Colonic mucosa (tissue), 4 donors: ENCODE measurements at regions not wholly inside any gene's neighbourhood (a gene's known extent, or its start where the extent isn't known, plus 50 kb on each side); places are given as distances from the start of the nearest gene placed in this dataset.

Source experiments
- DNase-seq: peaks from one replicate; pipeline ENCODE4 v3.0.0-alpha.2; 2020
- H3K27ac ChIP-seq: fragments of 200-600 bp; one replicate; pipeline ENCODE4 v1.8.0; 2021
- H3K27me3 ChIP-seq: fragments of 200-600 bp; one replicate; pipeline ENCODE4 v1.8.0; 2021
- H3K36me3 ChIP-seq: fragments of 200-600 bp; one replicate; pipeline ENCODE4 v1.8.0; 2021
- H3K4me1 ChIP-seq: fragments of 200-600 bp; one replicate; pipeline ENCODE4 v1.8.0; 2021; ENCODE audit warnings: mild to moderate bottlenecking
- H3K4me3 ChIP-seq: fragments of 200-600 bp; one replicate; pipeline ENCODE4 v1.8.0; 2021
- H3K9ac ChIP-seq, 2 donors: one replicate each; pipeline ENCODE4 v1.7.0; 2013; ENCODE audit warnings: control low read depth in 2 of 2, low read depth in 2 of 2, low read length in 2 of 2
- H3K9me3 ChIP-seq: fragments of 200-600 bp; one replicate; pipeline ENCODE4 v1.8.0; 2021
- intact Hi-C: fragments of 100-400 bp; cut with DNase I; formaldehyde crosslinking; loops from one replicate; pipeline ENCODE4 v1.14.1; 2022
- TF ChIP-seq, protein P1 (sequence below): fragments of 200-600 bp; IDR thresholded peaks from one replicate; pipeline ENCODE4 v1.8.0; 2022; ENCODE audit warnings: antibody characterized with exemption, mild to moderate bottlenecking
- donor health status: healthy.
- donor health status: DM: no; HTN: no; CAD: no.
- donor health status: DM: no; HTN: no; CAD: no.

GRCh38 chr6:166814390-166814789 is 142.0 kb downstream of the RNASET2 start:
- Histone ChIP-seq H3K4me1 (no peaks in the 10 kb centered on the region), H3K9me3 (no peaks in the 10 kb centered on the region), H3K4me3 (no peak overlapping the region), H3K27me3 (no peaks in the 10 kb centered on the region), H3K9ac (no peak overlapping the region), H3K36me3 (no peaks in the 10 kb centered on the region), H3K27ac (no peak overlapping the region)
- TF ChIP-seq, protein P1, sequence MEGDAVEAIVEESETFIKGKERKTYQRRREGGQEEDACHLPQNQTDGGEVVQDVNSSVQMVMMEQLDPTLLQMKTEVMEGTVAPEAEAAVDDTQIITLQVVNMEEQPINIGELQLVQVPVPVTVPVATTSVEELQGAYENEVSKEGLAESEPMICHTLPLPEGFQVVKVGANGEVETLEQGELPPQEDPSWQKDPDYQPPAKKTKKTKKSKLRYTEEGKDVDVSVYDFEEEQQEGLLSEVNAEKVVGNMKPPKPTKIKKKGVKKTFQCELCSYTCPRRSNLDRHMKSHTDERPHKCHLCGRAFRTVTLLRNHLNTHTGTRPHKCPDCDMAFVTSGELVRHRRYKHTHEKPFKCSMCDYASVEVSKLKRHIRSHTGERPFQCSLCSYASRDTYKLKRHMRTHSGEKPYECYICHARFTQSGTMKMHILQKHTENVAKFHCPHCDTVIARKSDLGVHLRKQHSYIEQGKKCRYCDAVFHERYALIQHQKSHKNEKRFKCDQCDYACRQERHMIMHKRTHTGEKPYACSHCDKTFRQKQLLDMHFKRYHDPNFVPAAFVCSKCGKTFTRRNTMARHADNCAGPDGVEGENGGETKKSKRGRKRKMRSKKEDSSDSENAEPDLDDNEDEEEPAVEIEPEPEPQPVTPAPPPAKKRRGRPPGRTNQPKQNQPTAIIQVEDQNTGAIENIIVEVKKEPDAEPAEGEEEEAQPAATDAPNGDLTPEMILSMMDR, result no peak
- no peak for DNase-seq
- intact Hi-C loops, result no loop called here

- intact Hi-C loops, result no loop called here
These were observed 142.9 kb downstream of the RNASET2 start for GRCh38 chr6:166813461-166813860.

DNA sequence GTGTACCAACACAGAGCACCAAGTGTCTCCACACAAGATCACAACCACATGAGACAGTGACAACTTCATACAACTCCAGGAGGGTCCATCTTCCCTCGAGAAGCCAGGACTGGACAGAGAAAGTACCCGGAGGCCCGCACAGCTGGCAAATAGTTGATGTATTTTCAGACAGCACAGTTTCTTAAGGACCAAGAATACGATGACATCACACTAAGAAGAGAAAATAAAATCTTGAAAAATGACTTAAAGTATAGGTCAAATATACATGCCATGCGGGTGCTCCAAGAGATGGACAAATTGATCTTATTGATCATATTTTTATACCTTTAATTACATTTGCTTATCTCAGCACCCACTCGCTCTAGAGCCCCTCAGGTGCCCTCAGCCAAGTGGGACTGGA is 145.5 kb downstream of the RNASET2 start:
- no peak overlapping the region for H3K27ac ChIP-seq
- DNase-seq, result no peak
- no peak overlapping the region for H3K4me3 ChIP-seq
- TF ChIP-seq, protein P1, result no peak
- intact Hi-C loops, result no loop called here
- no peaks in the 10 kb centered on the region for H3K36me3 ChIP-seq
- H3K9me3 ChIP-seq, result no peaks in the 10 kb centered on the region
- no peaks in the 10 kb centered on the region for H3K27me3 ChIP-seq
- no peaks in the 10 kb centered on the region for H3K4me1 ChIP-seq
- no peak overlapping the region for H3K9ac ChIP-seq

More at GRCh38 chr6:166813461-166813860, 142.9 kb downstream of the RNASET2 start:
- no peak overlapping the region for H3K9ac ChIP-seq
- TF ChIP-seq, protein P1, result no peak
- H3K9me3 ChIP-seq, result no peaks in the 10 kb centered on the region
- no peak for DNase-seq
- no peaks in the 10 kb centered on the region for H3K36me3 ChIP-seq
- no peak overlapping the region for H3K4me3 ChIP-seq
- H3K27ac ChIP-seq, result no peak overlapping the region
- no peaks in the 10 kb centered on the region for H3K4me1 ChIP-seq
- no peaks in the 10 kb centered on the region for H3K27me3 ChIP-seq

DNA sequence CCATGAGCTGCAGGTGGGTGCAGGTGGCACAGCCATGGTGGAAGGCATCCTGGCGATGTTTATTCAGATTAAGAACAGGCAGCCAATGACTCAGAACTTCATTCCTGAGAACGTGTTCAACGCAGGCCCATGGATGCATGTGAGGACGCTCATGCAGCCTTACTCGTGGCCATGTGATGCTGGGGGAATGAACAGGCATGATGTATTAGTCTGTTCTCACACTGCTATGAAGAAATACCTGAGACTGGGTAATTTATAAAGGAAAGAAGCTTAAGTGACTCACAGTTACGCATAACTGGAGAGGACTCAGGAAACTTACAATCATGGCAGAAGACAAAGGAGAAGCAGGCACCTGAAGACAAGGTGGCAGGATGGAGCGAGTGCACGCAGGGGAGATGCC is 146.6 kb downstream of the RNASET2 start:
- TF ChIP-seq, protein P1, result no peak
- no peaks in the 10 kb centered on the region for H3K4me1 ChIP-seq
- intact Hi-C loops, result no loop called here
- H3K27me3 ChIP-seq, result no peaks in the 10 kb centered on the region
- H3K9ac ChIP-seq, result no peak overlapping the region
- no peaks in the 10 kb centered on the region for H3K36me3 ChIP-seq
- no peak overlapping the region for H3K27ac ChIP-seq
- no peak overlapping the region for H3K4me3 ChIP-seq
- DNase-seq, result no peak
- no peaks in the 10 kb centered on the region for H3K9me3 ChIP-seq

GRCh38 chr6:166806962-166807757 is 149.2 kb downstream of the RNASET2 start:
- H3K27me3 ChIP-seq, result no peaks in the 10 kb centered on the region
- no peaks in the 10 kb centered on the region for H3K9me3 ChIP-seq
- H3K4me3 ChIP-seq, result no peak overlapping the region
- H3K36me3 ChIP-seq, result no peaks in the 10 kb centered on the region
- H3K4me1 ChIP-seq, result no peaks in the 10 kb centered on the region
- no peak overlapping the region for H3K9ac ChIP-seq
- DNase-seq, result no peak
- no peak overlapping the region for H3K27ac ChIP-seq
- intact Hi-C loops, result no loop called here
- TF ChIP-seq, protein P1, result no peak
